HG02870 (cell line): ENCODE measurements at regions not wholly inside any gene's neighbourhood (a gene's known extent, or its start where the extent isn't known, plus 50 kb on each side); places are given as distances from the start of the nearest gene placed in this dataset.
"Not testable (repeated sequence)": the region's sequence is repeated elsewhere in the genome, so short reads cannot be mapped to it uniquely, and the experiment has no call there.

Source experiments
- ATAC-seq: cut with Tn5 transposase; IDR thresholded peaks from one replicate; pipeline ENCODE4 v1.9.1; 2021; ENCODE audit warnings: mild to moderate bottlenecking, moderate library complexity; ENCODE audit not compliant: unreplicated experiment

GRCh38 chr11:21924262-21924661 is 268.6 kb upstream of the ANO5 start:
- ATAC-seq, result no peak

DNA sequence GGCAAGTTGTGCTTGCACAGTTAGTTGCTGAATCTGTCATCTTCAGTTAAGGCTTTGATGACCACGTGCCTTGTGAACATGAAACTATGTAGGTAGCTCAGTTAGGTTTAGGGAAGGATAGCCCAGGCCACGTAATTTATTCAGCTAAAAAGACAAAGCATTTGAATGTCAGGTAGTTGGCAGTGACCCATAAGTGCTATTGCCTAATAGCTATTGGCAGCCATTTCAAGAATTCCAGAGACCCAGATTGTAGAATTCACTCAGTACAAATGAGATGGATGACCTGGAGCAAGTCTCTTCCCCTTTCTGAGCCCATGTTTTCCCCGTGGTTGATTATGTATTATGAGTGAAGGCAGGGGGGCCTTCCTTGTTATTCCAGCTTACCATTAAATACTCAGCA is 265.3 kb upstream of the ANO5 start:
- no peak for ATAC-seq

- ATAC-seq, result no peak
These were observed 264.0 kb upstream of the ANO5 start for GRCh38 chr11:21928847-21929246.

DNA sequence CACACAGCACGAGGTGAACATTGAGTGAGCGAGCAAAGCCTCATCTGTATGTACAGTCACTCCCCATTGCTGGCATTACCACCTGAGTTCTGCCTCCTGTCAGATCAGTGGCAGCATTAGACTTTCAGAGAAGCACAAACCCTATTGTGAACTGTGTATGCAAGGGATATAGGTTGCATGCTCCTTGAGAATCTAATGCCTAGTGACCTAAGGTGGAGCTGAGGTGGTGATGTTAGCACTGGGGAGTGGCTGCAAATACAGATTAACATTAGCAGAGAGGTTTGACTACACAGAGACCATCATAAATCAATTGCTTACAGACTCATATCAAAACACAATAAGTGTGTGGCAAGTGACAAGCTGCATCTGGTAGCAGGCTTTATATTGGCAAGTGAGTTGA is 262.5 kb upstream of the ANO5 start:
- no peak for ATAC-seq

GRCh38 chr11:21931436-21932101 is 261.3 kb upstream of the ANO5 start:
- ATAC-seq, result no peak

DNA sequence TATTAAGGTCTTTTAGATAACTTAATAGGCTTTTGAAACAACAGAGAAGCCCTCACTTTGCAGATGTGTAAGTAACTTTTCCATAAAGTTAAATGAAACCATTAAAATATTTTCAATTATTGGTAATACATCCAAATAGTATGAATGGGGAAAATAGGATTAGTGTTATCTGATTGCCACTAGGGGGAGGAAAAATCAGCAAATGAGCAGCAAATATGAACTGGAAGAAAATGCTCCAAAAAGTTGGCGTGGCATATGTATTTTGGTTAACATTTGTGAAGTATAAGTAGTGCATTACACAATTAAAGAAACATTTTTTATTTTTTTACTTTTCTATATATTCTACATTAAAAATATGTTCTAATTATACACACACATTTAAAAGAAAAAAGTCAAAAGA is 259.8 kb upstream of the ANO5 start:
- ATAC-seq, result no peak

GRCh38 chr11:21944577-21944976 is 248.3 kb upstream of the ANO5 start:
- ATAC-seq, result no peak

- ATAC-seq, result no peak
These were observed 244.0 kb upstream of the ANO5 start for GRCh38 chr11:21948876-21949275.

DNA sequence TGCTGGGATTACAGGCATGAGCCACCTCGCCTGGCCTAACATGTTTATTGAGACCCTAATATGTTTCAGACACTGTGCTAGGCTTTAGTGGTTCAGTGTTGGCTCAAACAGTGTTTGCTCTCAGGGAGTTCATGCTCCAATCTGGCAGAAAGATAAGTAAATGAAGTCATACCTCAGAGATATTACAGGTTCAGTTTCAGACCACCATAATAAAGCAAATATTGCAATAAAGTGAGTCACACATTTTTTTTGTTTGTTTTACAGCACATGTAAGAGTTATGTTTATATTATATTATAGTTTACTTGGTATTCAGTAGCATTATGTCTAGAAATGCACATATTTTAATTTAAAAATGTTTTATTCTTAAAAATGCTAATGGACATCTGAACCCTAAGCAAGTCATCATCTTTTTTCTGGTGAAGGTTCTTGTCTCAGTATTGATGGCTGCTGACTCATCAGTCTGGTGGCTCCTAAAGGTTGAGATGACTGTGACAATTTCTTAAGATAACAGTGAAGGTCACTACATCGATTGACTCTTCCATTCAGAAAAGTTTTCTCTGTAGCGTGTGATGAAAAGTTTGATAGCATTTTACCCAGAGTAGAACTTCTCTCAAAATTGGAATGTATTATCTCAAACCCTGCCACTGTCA is 243.0 kb upstream of the ANO5 start:
- no peak for ATAC-seq

DNA sequence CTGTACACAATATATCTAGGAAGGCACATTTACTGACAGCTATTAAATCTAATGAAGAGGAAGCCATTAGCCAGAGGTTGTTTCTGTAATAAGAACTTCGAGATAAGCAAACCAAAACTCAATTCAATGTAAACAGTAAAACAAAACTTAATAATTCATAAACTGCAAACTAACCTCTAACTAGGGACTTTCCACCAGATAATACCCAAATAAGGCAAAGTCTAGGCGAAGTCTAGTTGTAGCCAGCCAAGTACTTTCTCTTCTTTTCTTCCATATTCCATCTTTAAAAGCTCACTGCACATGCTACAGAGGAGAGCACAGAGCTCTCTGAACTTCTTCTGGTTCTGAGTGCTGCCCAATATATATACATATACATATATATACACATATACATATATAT is 229.9 kb upstream of the ANO5 start:
- ATAC-seq, result no peak

DNA sequence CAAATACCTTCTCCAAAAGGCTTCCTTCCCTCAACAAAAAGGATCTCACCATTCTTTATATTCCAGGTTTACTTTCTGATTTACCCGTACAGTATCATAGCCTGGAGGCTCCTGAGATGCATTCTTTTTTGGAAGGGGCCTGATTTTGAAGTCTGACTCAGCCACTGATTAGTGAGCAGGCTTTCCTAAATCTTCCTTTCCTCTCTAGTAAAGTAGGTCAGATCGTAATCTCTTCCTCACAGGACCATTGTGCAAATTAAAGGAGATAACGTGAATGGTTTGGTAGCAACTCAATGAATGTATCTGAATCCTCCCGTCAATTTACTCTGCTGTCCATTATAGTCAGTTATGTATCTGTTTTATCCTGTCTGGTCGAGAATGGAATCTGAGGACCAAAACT is 227.7 kb upstream of the ANO5 start:
- ATAC-seq, result no peak

DNA sequence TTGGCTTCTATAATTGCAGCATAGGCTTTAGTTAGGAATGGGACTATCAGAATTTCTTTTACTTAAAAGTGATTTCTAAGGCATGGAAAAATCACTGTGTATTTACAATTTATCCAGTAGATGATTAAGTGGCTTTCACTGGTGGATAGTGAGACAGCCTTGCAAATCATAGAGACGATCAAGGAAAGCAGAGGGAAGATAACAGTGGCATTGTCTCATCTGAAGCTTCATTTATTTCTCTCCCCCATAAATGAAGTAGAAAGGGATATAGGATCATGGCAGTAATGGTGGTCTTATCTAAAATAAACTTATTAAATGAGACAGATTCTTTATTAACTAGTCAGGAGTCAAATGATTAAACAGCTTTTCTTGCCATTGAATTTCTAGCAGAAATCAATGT is 224.2 kb upstream of the ANO5 start:
- no peak for ATAC-seq

DNA sequence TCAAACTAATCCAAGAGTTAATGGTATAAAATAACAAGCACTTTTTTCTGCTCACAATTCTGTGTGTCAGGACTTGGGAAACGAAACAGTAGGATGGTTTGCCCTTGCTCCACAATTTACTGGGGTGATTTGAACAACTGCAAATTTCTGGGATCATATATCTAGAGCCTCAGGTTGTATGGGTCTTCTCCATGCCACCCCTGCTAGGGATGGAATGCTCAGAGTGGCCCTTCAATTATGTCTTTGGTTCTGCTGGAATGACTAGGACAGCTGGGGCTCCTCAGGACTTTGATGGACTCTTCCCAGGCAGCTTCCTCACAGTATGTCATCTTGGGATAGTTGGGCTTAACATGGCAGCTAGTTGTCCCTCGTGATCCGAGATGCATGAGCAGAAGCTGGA is 223.0 kb upstream of the ANO5 start:
- no peak for ATAC-seq

GRCh38 chr11:21975242-21975641 is 217.6 kb upstream of the ANO5 start:
- no peak for ATAC-seq

DNA sequence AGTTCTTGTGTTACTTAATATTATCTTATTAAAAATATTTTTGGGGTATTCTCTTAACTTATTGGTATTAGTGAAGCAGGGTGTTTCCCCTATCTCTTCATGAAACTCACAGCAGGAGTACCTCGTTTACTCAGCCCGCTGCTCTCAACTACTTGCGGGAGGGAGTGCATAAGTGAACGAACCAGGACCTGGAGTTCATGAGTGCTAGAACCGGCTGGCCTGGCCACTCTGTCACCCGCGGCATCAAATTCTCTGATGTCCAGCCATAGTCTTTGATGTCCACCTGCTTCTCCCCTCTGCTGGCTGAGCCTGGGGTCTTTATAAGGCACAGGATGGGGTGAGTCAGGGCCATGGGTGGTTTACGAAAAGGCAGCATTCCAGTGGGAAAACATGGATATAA is 216.7 kb upstream of the ANO5 start:
- no peak for ATAC-seq

DNA sequence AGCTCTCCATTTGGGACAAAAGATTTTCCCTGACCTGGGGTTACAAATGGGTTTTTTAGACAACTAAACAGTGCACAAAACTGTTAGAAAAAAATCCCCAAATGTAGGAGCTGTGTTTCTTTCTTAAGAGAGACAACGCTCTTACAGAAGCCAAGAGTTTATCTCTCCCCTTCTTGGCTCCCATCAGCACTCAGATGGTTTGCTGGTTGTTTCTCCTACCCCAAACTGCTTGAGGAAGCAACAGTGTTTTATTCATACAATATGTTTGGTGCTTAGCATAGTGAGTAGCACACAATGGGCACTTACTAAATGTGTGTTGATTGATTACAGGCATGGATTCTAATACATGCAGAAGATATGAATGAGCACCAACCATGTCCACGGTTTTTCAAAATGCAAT is 209.5 kb upstream of the ANO5 start:
- ATAC-seq, result no peak

GRCh38 chr11:21986361-21986760 is 206.5 kb upstream of the ANO5 start:
- no peak for ATAC-seq

DNA sequence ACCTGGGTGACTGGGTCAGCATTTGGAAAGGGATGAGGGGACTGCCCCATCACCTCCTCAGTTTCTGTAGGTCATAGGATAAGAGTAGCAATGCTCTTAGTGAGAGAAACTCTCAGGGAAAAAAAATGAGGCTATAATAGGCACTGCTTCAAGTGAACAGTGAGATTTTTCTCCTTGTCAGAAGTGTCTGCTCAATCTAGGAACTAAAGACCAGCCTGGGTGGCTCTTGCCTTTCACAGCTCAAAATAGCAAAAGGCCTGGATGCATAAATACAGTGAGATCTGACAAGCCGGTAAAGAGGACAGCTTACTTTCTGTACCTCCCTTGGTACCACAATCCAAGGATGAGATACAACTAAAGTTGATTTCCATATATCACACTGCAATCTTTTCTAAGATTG is 205.6 kb upstream of the ANO5 start:
- no peak for ATAC-seq

DNA sequence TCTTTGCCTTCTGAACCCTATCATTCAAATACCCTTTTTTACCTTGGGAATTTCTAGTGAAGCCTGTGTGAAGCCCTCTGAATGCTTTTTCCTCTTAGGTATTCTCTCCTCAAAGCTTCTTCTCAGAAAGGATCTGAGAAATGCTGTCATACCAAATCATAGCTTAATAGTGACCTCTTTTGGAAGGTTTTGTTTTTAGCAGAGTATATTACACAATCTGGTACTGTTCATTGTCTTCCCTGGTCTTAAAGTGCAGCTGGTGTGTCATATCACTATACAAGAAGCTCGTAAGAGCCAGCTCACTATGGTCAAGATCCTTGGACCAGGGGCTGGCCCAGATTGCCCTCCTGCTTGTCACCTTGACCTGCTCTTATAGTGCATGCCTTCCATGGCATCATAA is 204.4 kb upstream of the ANO5 start:
- no peak for ATAC-seq

GRCh38 chr11:22001803-22002202 is 191.1 kb upstream of the ANO5 start:
- not testable (repeated sequence) for ATAC-seq

GRCh38 chr11:22006901-22007300 is 186.0 kb upstream of the ANO5 start:
- ATAC-seq, result no peak

DNA sequence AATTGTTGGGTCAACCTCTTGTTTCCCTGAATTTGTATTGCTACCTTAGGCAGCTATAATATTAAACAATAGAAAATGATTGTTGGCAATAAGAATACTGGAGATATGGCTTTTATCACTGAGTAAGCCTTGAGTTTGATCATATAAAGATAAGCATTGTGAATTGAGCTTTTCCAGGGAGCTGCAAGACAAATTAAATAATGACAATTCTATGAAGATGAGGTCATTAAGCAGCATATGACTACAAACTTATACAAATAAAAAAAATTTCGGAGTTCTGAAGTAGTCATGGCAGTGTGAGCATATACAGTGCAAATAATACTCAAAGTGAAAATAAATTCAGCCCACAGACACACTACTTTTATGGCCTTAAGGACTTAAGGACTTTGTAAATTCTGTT is 161.1 kb upstream of the ANO5 start:
- ATAC-seq, result no peak

- no peak for ATAC-seq
These were observed 155.4 kb upstream of the ANO5 start for GRCh38 chr11:22037505-22037904.
